K562 (cell line): ENCODE measurements at regions not wholly inside any gene's neighbourhood (a gene's known extent, or its start where the extent isn't known, plus 50 kb on each side); places are given as distances from the start of the nearest gene placed in this dataset.

ENCODE experiments used
- BCL6 ChIP-seq: fragments of 250-450 bp; sonication (Bioruptor Pico); IDR thresholded peaks from 2 replicates; pipeline ENCODE4 v1.4.0; 2020
- CTCF ChIP-seq, 3 experiments: IDR thresholded peaks in 2 of 3; conservative IDR thresholded peaks in 1 of 3; 2 replicates each; pipeline ENCODE4 v1.5.1; 2011 to 2012; ENCODE audit warnings: low read length in 3 of 3, mild to moderate bottlenecking in 3 of 3, control low read depth in 2 of 3, improper control_type of control experiment in 1 of 3, inconsistent platforms in 1 of 3, low read depth in 1 of 3, mixed read lengths in 1 of 3, moderate library complexity in 1 of 3; ENCODE audit not compliant: insufficient read depth in 2 of 3
- E2F4 ChIP-seq: sonication (generic); formaldehyde crosslinking; IDR thresholded peaks from 2 replicates; pipeline ENCODE4 v1.8.0; 2022; ENCODE audit warnings: mild to moderate bottlenecking, low read depth, missing genetic modification reagents
- ELK3 ChIP-seq: fragments of 450-650 bp; formaldehyde crosslinking; IDR thresholded peaks from 2 replicates; pipeline ENCODE4 v1.4.0; 2020; ENCODE audit warnings: mild to moderate bottlenecking
- EP300 ChIP-seq: IDR thresholded peaks from 2 replicates; pipeline ENCODE4 v1.6.1; 2012; ENCODE audit warnings: low read length, improper control_type of control experiment
- FOXK1 ChIP-seq: sonication (generic); formaldehyde crosslinking; IDR thresholded peaks from 2 replicates; pipeline ENCODE4 v1.8.0; 2022; ENCODE audit warnings: missing genetic modification reagents, mild to moderate bottlenecking, borderline replicate concordance
- FOXP4 ChIP-seq: sonication (generic); formaldehyde crosslinking; IDR thresholded peaks from 2 replicates; pipeline ENCODE4 v1.8.0; 2022; ENCODE audit warnings: mild to moderate bottlenecking, missing genetic modification reagents, borderline replicate concordance
- HNRNPK ChIP-seq: fragments of 200-400 bp; formaldehyde crosslinking; IDR thresholded peaks from one replicate; pipeline ENCODE4 v1.6.1; 2018; ENCODE audit warnings: mild to moderate bottlenecking, low read depth, low read length; ENCODE audit not compliant: poor library complexity, severe bottlenecking
- MYC ChIP-seq, 2 experiments: fragments of 250-450 bp in 1 of 2; sonication (Bioruptor Pico) in 1 of 2; IDR thresholded peaks; 2 replicates each; pipeline versions ENCODE4 v1.5.1 to v1.6.1; 2012 to 2021; ENCODE audit warnings: low read depth in 2 of 2, borderline replicate concordance in 1 of 2, improper control_type of control experiment in 1 of 2, low read length in 1 of 2, mild to moderate bottlenecking in 1 of 2, moderate library complexity in 1 of 2
- NBN ChIP-seq: fragments of 450-650 bp; IDR thresholded peaks from 2 replicates; pipeline ENCODE4 v1.6.1; 2016; ENCODE audit warnings: low read depth, mild to moderate bottlenecking
- POLR2A ChIP-seq: fragments of 450-650 bp; conservative IDR thresholded peaks from 2 replicates; pipeline ENCODE4 v1.6.1; 2016
- RNF2 ChIP-seq: sonication (generic); IDR thresholded peaks from 2 replicates; pipeline ENCODE4 v1.6.1; 2016
- SRF ChIP-seq, 2 experiments: fragments of 250-450, 450-650 bp in 1 of 2; sonication (Bioruptor Pico) in 1 of 2; sonication (generic) in 1 of 2; formaldehyde crosslinking; IDR thresholded peaks; 2 replicates each; pipeline versions ENCODE4 v1.5.0 to v1.5.1; 2020 to 2022; ENCODE audit warnings: mild to moderate bottlenecking in 1 of 2, missing genetic modification reagents in 1 of 2
- ZNF282 ChIP-seq: sonication (generic); formaldehyde crosslinking; IDR thresholded peaks from 2 replicates; pipeline ENCODE4 v1.8.1; 2023; ENCODE audit warnings: missing genetic modification reagents

GRCh38 chr11:25920356-25920755 lies 411.6 kb upstream of the ANO3 start:
- TF ChIP-seq CTCF (IDR thresholded peaks at IDR 0.05 in 2 of 3, conservative IDR thresholded peaks at IDR 0.05 in 1 of 3; ENCODE audit: insufficient read depth in 2 of 3, low read depth in 1 of 3, low read length in 3 of 3) (no peak), BCL6 (CRISPR knock-in tag) (no peak), FOXP4 (no peak), ZNF282 (CRISPR knock-in tag) (no peak), RNF2 (no peak), NBN (no peak), POLR2A (no peak), FOXK1 (CRISPR knock-in tag) (no peak), MYC (IDR thresholded peaks at IDR 0.05; ENCODE audit: low read depth, low read length) (no peak), MYC (CRISPR knock-in tag; IDR thresholded peaks at IDR 0.05; ENCODE audit: borderline replicate concordance, low read depth) (no peak), ELK3 (no peak), SRF (CRISPR knock-in tag; IDR thresholded peaks at IDR 0.05) (no peak), EP300 (no peak), HNRNPK (no peak), E2F4 (CRISPR knock-in tag) (no peak)
